Liver (tissue), 8 donors: ENCODE measurements at regions not wholly inside any gene's neighbourhood (a gene's known extent, or its start where the extent isn't known, plus 50 kb on each side); places are given as distances from the start of the nearest gene placed in this dataset.

Experiments used
- DNase-seq: peaks from one replicate; pipeline ENCODE4 v3.0.0-alpha.2; 2017; ENCODE audit warnings: low spot score
- H3K27ac ChIP-seq, 2 donors: one replicate each; pipeline ENCODE4 v1.7.0; 2013; ENCODE audit warnings: inconsistent platforms in 2 of 2, low read length in 2 of 2, control low read depth in 1 of 2, low read depth in 1 of 2, mild to moderate bottlenecking in 1 of 2
- H3K27me3 ChIP-seq, 4 donors: one replicate each; pipeline versions ENCODE4 v1.6.1 to v1.7.0; 2013; ENCODE audit warnings: low read length in 3 of 4, inconsistent platforms in 1 of 4, mild to moderate bottlenecking in 1 of 4, moderate library complexity in 1 of 4; ENCODE audit not compliant: control insufficient read depth in 4 of 4, insufficient read depth in 4 of 4
- H3K36me3 ChIP-seq, 4 donors: one replicate each; pipeline versions ENCODE4 v1.6.1 to v1.7.0; 2013; ENCODE audit warnings: low read length in 3 of 4, mild to moderate bottlenecking in 3 of 4, low read depth in 1 of 4, moderate library complexity in 1 of 4; ENCODE audit not compliant: control insufficient read depth in 4 of 4, insufficient read depth in 3 of 4
- H3K4me1 ChIP-seq, 4 donors: one replicate each; pipeline versions ENCODE4 v1.6.1 to v1.7.0; 2013; ENCODE audit warnings: low read length in 3 of 4, mild to moderate bottlenecking in 3 of 4, moderate library complexity in 1 of 4; ENCODE audit not compliant: control insufficient read depth in 4 of 4, insufficient read depth in 4 of 4
- H3K4me3 ChIP-seq, 3 donors: one replicate each; pipeline versions ENCODE4 v1.6.1 to v1.7.0; 2013; ENCODE audit warnings: low read length in 3 of 3, control low read depth in 1 of 3, low read depth in 1 of 3, mild to moderate bottlenecking in 1 of 3
- H3K9ac ChIP-seq, 2 donors: one replicate each; pipeline ENCODE4 v1.7.0; 2013; ENCODE audit warnings: low read length in 2 of 2, mild to moderate bottlenecking in 2 of 2, moderate library complexity in 2 of 2, control low read depth in 1 of 2, low read depth in 1 of 2
- H3K9me3 ChIP-seq, 4 donors: one replicate each; pipeline versions ENCODE4 v1.6.1 to v1.7.0; 2013; ENCODE audit warnings: low read length in 3 of 4; ENCODE audit not compliant: control insufficient read depth in 4 of 4
- EGR1 ChIP-seq, 2 donors: IDR thresholded peaks; 2 replicates each; pipeline ENCODE4 v1.6.1; 2016 to 2018; ENCODE audit warnings: antibody characterized with exemption in 2 of 2, low read depth in 2 of 2
- FOXA1 ChIP-seq: IDR thresholded peaks from 2 replicates; pipeline ENCODE4 v1.6.1; 2016; ENCODE audit warnings: antibody characterized with exemption
- FOXA2 ChIP-seq: IDR thresholded peaks from 2 replicates; pipeline ENCODE4 v1.6.1; 2016; ENCODE audit warnings: antibody characterized with exemption
- GABPA ChIP-seq, 2 donors: IDR thresholded peaks in 1 of 2; conservative IDR thresholded peaks in 1 of 2; 2 replicates each; pipeline ENCODE4 v1.6.1; 2016; ENCODE audit warnings: antibody characterized with exemption in 2 of 2, mild to moderate bottlenecking in 1 of 2, moderate library complexity in 1 of 2
- HNF4A ChIP-seq, 2 donors: conservative IDR thresholded peaks; 2 replicates each; pipeline ENCODE4 v1.6.1; 2016; ENCODE audit warnings: antibody characterized with exemption in 2 of 2, mild to moderate bottlenecking in 2 of 2
- HNF4G ChIP-seq: IDR thresholded peaks from 2 replicates; pipeline ENCODE4 v1.6.1; 2016; ENCODE audit warnings: antibody characterized with exemption
- JUND ChIP-seq, 2 donors: IDR thresholded peaks; 2 replicates each; pipeline ENCODE4 v1.6.1; 2016; ENCODE audit warnings: antibody characterized with exemption in 2 of 2
- NR2F2 ChIP-seq: IDR thresholded peaks from 2 replicates; pipeline ENCODE4 v1.6.1; 2016; ENCODE audit warnings: antibody characterized with exemption
- RAD21 ChIP-seq, 2 donors: IDR thresholded peaks; 2 replicates each; pipeline ENCODE4 v1.6.1; 2016; ENCODE audit warnings: antibody characterized with exemption in 2 of 2, mild to moderate bottlenecking in 2 of 2
- RXRA ChIP-seq, 2 donors: IDR thresholded peaks; 2 replicates each; pipeline ENCODE4 v1.6.1; 2017 to 2018; ENCODE audit warnings: antibody characterized with exemption in 2 of 2, mild to moderate bottlenecking in 1 of 2
- SP1 ChIP-seq: IDR thresholded peaks from 2 replicates; pipeline ENCODE4 v1.6.1; 2018; ENCODE audit warnings: antibody characterized with exemption, mild to moderate bottlenecking
- TAF1 ChIP-seq: conservative IDR thresholded peaks from 2 replicates; pipeline ENCODE4 v1.6.1; 2016; ENCODE audit warnings: antibody characterized with exemption, mild to moderate bottlenecking
- YY1 ChIP-seq: IDR thresholded peaks from 2 replicates; pipeline ENCODE4 v1.6.1; 2016; ENCODE audit warnings: antibody characterized with exemption, mild to moderate bottlenecking
- WGBS: extraction: QIAGEN DNeasy Blood & Tissue Kit; methylation state at CpG from one replicate; pipeline ENCODE4 v1.1.7; 2013; 5-methylcytosine and 5-hydroxymethylcytosine counted together
- TF ChIP-seq, protein P1 (sequence below): IDR thresholded peaks from 2 replicates; pipeline ENCODE4 v1.6.1; 2016; ENCODE audit warnings: antibody characterized with exemption, mild to moderate bottlenecking
- TF ChIP-seq, protein P2 (sequence below): IDR thresholded peaks from 2 replicates; pipeline ENCODE4 v1.6.1; 2016; ENCODE audit warnings: antibody characterized with exemption
- TF ChIP-seq, protein P3 (sequence below): fragments of 150-350 bp; IDR thresholded peaks from 2 replicates; pipeline ENCODE4 v1.5.1; 2017; ENCODE audit warnings: improper control_type of control experiment, low read depth, low read length; ENCODE audit not compliant: missing input control
- TF ChIP-seq, protein P4 (sequence below): IDR thresholded peaks from 2 replicates; pipeline ENCODE4 v1.6.1; 2016; ENCODE audit warnings: antibody characterized with exemption
- TF ChIP-seq, protein P5 (sequence below): IDR thresholded peaks from 2 replicates; pipeline ENCODE4 v1.6.1; 2016; ENCODE audit warnings: antibody characterized with exemption
- donor health status: healthy.
- donor health status: healthy.
- donor health status: healthy.
- donor health status: healthy.
- donor health status: healthy.

DNA sequence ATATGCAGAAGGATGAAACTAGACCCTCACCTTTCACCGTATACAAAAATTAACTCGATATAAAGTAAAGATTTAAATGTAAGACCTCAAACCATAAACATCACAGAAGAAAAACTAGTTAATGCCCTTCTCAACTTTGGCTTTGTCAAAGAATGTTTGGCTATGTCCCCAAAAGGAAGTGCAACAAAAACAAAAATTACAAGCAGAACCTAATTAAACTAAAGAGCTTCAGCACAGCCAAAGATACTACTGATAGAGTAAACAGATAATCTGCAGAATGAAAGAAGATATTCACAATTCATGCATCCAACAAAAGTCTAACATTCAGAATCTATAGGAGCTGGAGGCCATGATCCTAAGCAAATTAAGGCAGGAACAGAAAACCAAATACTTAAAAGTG, 824.6 kb upstream of the NEGR1 start:
- no peak for DNase-seq
- Histone ChIP-seq H3K36me3 (no peaks in the 10 kb centered on the region), H3K4me3 (no peak overlapping the region), H3K27me3 (no peaks in the 10 kb centered on the region), H3K4me1 (no peaks in the 10 kb centered on the region), H3K9ac (no peak overlapping the region), H3K27ac (no peak overlapping the region), H3K9me3 (peaks cover 0 to 4% (median 1%) of the 10 kb centered on the region in 4 donors)
- WGBS: 82% methylated on average over 2 of the region's 2 CpGs
- TF ChIP-seq, protein P1, sequence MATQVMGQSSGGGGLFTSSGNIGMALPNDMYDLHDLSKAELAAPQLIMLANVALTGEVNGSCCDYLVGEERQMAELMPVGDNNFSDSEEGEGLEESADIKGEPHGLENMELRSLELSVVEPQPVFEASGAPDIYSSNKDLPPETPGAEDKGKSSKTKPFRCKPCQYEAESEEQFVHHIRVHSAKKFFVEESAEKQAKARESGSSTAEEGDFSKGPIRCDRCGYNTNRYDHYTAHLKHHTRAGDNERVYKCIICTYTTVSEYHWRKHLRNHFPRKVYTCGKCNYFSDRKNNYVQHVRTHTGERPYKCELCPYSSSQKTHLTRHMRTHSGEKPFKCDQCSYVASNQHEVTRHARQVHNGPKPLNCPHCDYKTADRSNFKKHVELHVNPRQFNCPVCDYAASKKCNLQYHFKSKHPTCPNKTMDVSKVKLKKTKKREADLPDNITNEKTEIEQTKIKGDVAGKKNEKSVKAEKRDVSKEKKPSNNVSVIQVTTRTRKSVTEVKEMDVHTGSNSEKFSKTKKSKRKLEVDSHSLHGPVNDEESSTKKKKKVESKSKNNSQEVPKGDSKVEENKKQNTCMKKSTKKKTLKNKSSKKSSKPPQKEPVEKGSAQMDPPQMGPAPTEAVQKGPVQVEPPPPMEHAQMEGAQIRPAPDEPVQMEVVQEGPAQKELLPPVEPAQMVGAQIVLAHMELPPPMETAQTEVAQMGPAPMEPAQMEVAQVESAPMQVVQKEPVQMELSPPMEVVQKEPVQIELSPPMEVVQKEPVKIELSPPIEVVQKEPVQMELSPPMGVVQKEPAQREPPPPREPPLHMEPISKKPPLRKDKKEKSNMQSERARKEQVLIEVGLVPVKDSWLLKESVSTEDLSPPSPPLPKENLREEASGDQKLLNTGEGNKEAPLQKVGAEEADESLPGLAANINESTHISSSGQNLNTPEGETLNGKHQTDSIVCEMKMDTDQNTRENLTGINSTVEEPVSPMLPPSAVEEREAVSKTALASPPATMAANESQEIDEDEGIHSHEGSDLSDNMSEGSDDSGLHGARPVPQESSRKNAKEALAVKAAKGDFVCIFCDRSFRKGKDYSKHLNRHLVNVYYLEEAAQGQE: no peak
- TF ChIP-seq, protein P2, sequence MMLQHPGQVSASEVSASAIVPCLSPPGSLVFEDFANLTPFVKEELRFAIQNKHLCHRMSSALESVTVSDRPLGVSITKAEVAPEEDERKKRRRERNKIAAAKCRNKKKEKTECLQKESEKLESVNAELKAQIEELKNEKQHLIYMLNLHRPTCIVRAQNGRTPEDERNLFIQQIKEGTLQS: no peak
- TF ChIP-seq YY1 (no peak), EGR1 (IDR thresholded peaks at IDR 0.05; ENCODE audit: low read depth in 2 of 2) (no peak), TAF1 (no peak), HNF4G (no peak), SP1 (no peak), NR2F2 (no peak), GABPA (IDR thresholded peaks at IDR 0.05 in 1 of 2, conservative IDR thresholded peaks at IDR 0.05 in 1 of 2) (no peak), FOXA1 (no peak), RXRA (IDR thresholded peaks at IDR 0.05) (no peak), JUND (IDR thresholded peaks at IDR 0.05) (no peak), HNF4A (conservative IDR thresholded peaks at IDR 0.05) (no peak), FOXA2 (no peak), RAD21 (IDR thresholded peaks at IDR 0.05) (no peak)
- TF ChIP-seq, protein P3, sequence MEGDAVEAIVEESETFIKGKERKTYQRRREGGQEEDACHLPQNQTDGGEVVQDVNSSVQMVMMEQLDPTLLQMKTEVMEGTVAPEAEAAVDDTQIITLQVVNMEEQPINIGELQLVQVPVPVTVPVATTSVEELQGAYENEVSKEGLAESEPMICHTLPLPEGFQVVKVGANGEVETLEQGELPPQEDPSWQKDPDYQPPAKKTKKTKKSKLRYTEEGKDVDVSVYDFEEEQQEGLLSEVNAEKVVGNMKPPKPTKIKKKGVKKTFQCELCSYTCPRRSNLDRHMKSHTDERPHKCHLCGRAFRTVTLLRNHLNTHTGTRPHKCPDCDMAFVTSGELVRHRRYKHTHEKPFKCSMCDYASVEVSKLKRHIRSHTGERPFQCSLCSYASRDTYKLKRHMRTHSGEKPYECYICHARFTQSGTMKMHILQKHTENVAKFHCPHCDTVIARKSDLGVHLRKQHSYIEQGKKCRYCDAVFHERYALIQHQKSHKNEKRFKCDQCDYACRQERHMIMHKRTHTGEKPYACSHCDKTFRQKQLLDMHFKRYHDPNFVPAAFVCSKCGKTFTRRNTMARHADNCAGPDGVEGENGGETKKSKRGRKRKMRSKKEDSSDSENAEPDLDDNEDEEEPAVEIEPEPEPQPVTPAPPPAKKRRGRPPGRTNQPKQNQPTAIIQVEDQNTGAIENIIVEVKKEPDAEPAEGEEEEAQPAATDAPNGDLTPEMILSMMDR: no peak
- TF ChIP-seq, protein P4, sequence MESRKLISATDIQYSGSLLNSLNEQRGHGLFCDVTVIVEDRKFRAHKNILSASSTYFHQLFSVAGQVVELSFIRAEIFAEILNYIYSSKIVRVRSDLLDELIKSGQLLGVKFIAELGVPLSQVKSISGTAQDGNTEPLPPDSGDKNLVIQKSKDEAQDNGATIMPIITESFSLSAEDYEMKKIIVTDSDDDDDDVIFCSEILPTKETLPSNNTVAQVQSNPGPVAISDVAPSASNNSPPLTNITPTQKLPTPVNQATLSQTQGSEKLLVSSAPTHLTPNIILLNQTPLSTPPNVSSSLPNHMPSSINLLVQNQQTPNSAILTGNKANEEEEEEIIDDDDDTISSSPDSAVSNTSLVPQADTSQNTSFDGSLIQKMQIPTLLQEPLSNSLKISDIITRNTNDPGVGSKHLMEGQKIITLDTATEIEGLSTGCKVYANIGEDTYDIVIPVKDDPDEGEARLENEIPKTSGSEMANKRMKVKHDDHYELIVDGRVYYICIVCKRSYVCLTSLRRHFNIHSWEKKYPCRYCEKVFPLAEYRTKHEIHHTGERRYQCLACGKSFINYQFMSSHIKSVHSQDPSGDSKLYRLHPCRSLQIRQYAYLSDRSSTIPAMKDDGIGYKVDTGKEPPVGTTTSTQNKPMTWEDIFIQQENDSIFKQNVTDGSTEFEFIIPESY: no peak
- TF ChIP-seq, protein P5, sequence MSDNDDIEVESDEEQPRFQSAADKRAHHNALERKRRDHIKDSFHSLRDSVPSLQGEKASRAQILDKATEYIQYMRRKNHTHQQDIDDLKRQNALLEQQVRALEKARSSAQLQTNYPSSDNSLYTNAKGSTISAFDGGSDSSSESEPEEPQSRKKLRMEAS: no peak
